AG09319 (cell line): ENCODE measurements at regions not wholly inside any gene's neighbourhood (a gene's known extent, or its start where the extent isn't known, plus 50 kb on each side); places are given as distances from the start of the nearest gene placed in this dataset.
"Not testable (repeated sequence)": the region's sequence is repeated elsewhere in the genome, so short reads cannot be mapped to it uniquely, and the experiment has no call there.

Experiments
- DNase-seq: peaks from one replicate; pipeline ENCODE4 v3.0.0-alpha.2; 2010; ENCODE audit warnings: low read depth; ENCODE audit errors: extremely low read depth
- TF ChIP-seq, protein P1 (sequence below): IDR thresholded peaks from 2 replicates; pipeline ENCODE4 v1.5.1; 2011; ENCODE audit warnings: low read depth, mild to moderate bottlenecking, inconsistent platforms, low read length, moderate library complexity

DNA sequence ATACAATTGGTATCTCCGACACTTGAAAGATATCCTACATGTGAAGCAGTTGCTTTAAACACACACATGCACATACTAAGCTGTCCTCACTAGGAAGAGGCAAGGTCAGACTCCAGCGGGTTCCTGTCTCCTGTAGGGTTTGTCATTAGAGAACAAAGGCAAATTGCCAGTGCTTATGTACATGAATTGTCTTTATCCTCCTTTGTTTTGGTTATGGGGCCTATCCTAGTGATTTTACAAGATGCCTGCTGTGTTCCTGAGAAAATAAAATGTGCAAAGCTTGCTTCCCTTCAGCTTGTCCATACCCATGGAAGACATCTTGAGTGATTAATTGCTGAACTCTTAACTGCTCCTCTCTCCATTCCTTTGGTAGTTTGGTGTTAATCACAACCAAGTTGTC lies 86.7 kb upstream of the SLC39A10 start:
- TF ChIP-seq, protein P1, sequence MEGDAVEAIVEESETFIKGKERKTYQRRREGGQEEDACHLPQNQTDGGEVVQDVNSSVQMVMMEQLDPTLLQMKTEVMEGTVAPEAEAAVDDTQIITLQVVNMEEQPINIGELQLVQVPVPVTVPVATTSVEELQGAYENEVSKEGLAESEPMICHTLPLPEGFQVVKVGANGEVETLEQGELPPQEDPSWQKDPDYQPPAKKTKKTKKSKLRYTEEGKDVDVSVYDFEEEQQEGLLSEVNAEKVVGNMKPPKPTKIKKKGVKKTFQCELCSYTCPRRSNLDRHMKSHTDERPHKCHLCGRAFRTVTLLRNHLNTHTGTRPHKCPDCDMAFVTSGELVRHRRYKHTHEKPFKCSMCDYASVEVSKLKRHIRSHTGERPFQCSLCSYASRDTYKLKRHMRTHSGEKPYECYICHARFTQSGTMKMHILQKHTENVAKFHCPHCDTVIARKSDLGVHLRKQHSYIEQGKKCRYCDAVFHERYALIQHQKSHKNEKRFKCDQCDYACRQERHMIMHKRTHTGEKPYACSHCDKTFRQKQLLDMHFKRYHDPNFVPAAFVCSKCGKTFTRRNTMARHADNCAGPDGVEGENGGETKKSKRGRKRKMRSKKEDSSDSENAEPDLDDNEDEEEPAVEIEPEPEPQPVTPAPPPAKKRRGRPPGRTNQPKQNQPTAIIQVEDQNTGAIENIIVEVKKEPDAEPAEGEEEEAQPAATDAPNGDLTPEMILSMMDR: no peak
- no peak for DNase-seq

DNA sequence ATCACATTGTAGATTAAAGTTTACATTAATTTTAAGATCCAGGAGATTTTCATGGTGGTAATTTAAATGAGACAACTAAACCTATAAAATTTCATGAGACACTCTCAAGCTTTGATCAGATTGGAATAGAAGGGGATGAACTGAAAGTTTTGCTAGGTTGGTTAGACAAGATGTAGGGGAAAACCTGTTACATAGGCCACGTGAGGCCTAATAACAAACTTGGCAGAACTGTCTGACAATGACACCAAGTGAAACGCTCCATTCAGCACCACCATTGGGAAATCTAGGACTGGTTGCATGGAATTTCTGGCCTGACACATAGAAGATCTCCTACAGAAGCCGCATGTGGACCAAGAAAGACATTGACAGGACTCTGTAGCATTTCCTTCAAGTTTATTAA lies 87.8 kb upstream of the SLC39A10 start:
- DNase-seq: no peak
- TF ChIP-seq, protein P1: no peak

DNA sequence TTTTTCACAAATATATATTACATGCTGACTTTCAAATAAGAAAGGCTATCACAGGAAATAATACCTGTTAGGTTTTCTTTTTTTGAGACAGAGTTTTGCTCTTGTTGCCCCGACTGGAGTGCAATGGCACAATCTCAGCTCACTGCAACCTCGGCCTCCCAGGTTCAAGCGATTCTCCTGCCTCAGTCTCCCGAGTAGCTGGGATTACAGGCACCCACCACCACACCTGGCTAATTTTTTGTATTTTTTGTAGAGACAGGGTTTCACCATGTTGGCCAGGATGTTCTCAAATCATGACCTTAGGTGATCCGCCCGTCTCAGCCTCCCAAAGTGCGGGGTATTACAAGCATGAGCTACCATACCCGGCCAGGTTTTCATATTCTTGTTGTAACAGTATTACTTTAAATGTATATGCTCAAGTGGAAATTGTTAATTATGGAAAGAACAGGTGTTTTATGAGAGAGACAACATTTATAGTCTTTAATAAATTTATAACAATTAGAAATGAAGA lies 92.3 kb upstream of the SLC39A10 start:
- DNase-seq: not testable (repeated sequence)

DNA sequence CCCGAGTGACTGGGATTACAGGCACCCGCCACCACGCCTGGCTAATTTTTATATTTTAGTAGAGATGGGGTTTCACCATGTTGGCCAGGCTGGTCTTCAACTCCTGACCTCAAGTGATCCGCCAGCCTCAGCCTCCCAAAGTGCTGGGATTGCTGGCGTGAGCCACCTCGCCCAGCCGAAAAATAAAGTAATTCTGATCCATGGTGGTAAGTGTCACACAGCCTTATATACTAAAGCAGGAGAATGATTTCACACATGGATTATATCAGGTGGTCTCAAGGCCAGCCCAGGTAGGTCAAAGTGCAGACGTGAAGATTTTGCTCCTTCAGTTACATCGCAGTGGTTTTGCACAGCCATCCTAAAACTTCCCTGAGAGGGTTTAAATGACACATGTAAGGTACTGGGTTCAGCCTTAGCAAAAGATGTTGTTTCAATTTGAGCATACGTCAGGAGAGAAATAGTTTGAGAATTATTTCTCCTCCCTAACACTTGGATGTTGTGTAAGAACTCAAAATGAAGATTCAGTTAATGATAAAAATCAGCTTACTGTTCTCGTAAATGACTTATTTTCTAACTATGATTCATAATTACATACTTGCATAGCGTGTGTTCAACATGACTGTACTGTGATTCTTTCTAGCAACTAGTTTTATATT lies 93.0 kb upstream of the SLC39A10 start:
- TF ChIP-seq, protein P1: no peak
- peak; percentile 44 for DNase-seq

DNA sequence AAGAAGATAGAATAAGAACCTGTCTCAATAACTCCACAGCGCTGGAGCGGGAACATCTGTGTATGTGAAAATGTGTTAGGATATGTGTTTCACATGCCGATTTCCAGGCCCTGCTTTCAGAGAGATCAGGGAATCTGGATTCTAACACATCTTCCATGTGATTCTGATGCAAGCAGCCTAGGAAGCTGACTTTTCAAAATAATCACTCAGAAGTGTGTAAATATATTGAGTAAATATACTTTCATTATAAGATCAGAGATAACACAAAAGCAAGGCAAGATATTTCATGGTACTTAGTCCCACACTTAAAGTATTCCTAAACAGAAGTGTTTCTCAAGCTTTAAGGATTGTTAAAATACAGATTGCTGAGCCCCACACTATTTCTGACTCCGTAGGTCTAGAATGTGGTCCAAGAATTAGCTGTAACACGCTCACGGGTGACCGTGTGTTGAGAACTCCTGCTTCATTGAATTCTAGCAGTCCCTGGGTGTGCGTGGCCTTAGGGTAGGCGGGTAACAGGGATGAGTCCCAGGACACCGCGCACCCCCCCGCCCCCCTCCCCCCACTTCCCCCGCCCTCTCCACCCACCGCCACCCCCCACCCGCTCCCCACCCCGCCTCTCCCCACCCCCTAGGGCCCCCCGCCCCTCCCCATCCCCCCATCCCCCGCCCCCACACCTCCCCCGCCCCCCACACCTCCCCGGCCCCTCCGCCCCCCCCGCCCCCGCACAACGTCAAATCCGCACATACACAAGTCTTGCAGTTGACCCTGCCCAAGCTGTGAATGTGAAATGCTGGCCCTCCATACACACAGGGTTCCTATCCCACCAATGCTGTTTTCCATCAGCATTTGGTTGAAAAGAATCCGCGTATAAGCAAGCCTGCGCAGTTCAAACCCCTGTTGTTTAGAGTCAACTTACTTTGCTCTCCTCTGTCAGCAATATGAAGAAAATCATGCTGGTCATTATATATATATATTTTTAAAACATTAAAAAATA lies 94.2 kb upstream of the SLC39A10 start:
- TF ChIP-seq, protein P1: no peak
- no peak for DNase-seq

DNA sequence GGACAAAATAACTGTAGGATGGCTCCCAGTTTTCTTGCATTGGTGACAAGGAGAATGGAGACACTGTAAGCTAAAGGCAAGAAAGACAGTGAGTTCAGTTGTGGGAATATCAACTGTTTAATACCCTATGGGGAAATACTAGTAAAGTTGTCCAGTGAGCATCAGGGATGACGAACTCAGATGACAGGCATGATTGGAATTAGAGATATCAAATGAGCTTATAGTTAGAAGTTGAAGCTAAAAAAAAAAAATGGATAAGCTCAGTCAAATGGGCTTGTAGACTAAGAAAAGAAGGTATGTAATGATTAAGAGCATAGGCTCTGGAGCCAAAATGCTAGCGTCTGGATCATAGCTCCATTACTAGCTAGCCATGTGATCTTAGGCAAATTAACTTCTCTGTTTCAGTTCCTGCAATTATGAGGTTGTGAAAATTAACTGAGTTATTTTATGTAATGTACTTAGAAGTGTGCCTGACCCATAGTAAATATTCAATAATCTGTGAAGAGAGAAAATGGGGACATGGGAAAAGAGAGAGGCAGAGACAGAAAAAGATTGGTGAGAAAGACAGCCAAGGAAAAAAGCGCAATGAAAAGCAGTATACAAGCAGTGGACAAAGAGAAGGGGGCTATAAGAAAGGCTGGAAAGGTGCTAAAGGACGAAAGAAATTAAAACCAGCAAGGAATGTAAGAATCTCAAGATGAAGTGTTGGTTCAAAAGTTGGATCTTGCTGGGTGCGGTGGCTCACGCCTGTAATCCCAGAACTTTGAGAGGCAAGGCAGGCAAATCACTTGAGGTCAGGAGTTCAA lies 95.7 kb upstream of the SLC39A10 start:
- DNase-seq: peak; percentile 70
- TF ChIP-seq, protein P1: no peak

DNA sequence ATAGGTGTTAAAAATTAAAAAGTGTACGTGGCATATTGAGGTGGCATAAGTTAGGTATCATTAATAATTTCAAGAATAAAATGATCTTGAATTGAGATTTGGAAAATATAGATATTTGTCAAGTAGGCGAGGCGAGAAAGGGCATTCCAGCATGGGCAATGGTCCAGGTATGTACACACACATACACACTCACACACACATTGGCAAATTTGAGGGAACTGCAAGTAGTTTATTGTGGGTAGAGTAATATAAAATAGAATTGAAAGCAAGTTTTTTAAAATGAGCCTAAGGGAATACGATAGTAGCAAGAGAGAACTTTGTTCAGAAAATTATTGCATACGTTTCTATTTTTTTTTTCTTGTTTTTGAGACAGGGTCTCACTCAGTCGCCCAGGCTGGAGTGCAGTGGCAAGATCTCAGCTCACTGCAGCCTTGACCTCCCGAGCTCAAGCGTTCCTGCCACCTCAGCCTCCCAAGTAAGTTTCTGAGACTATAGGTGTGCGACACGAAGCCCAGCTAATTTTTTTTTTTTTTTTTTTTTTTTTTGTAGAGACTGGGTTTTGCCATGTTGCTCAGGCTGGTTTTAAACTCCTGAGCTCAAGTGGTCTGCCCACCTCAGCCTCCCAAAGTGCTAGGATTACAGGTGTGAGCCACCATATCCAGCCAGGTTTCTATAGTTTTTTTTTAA lies 96.7 kb upstream of the SLC39A10 start:
- DNase-seq: no peak
- TF ChIP-seq, protein P1: no peak
